IPS-18c (cell line): ENCODE measurements at regions not wholly inside any gene's neighbourhood (a gene's known extent, or its start where the extent isn't known, plus 50 kb on each side); places are given as distances from the start of the nearest gene placed in this dataset.

Experiments
- H3K4me3 ChIP-seq: 2 replicates; pipeline ENCODE4 v1.7.0; 2013; ENCODE audit warnings: low read depth, mild to moderate bottlenecking, low read length, moderate library complexity; ENCODE audit not compliant: insufficient read depth
- H3K9me3 ChIP-seq: one replicate; pipeline ENCODE4 v1.6.1; 2013; ENCODE audit warnings: mild to moderate bottlenecking, low read length, moderate library complexity; ENCODE audit not compliant: control insufficient read depth, insufficient read depth

GRCh38 chr1:56315293-56315942 lies 263.9 kb downstream of the PLPP3 start:
- Histone ChIP-seq H3K4me3 (no peak overlapping the region), H3K9me3 (no peaks in the 10 kb centered on the region)

GRCh38 chr1:56313560-56313959 lies 265.8 kb downstream of the PLPP3 start:
- Histone ChIP-seq H3K9me3 (no peaks in the 10 kb centered on the region), H3K4me3 (no peak overlapping the region)

DNA sequence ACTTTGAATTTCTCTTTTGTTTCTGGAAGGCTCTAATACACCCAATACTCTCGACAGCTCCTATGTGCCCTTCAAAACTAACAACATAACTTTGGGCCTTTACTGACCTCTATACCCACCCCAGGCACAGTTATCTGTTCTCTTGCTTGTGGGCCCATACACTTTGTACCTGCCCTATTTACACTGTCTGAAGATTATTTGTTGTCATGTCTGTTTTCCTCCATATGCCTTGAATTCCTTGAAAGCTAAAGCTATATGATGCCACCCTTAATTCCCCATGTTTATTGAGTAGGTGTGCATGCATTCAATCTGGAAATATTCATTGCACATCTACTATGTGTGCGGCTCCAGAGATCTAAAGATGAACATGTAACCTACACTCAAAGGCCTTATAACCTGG lies 267.6 kb downstream of the PLPP3 start:
- Histone ChIP-seq H3K9me3 (peaks cover 2% of the 10 kb centered on the region), H3K4me3 (no peak overlapping the region)

- Histone ChIP-seq H3K9me3 (peaks cover 2% of the 10 kb centered on the region), H3K4me3 (no peak overlapping the region)
Observed at GRCh38 chr1:56310945-56311344, 268.4 kb downstream of the PLPP3 start.

DNA sequence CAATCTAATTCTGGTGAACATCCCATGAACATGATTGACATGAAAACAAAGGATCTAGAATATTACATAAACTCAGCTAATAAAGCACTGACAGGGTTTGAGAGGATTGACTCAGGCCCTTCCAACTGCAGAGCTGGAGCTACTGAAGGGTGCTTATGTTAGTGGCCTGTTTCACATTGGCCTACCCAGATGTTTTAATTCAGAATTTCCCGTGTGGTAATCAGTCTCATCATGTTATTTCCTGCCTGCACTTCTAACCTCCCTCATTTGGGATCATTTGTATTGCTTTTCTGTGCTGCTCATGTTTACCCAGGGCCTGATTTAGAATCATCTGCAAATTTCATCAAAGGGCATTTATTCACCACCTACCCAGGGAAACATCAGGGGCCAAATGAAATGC lies 270.3 kb downstream of the PLPP3 start:
- peaks cover 2% of the 10 kb centered on the region for H3K9me3 ChIP-seq
- H3K4me3 ChIP-seq: no peak overlapping the region

GRCh38 chr1:56304975-56305374 lies 274.4 kb downstream of the PLPP3 start:
- no peak overlapping the region for H3K4me3 ChIP-seq
- H3K9me3 ChIP-seq: peaks cover 2% of the 10 kb centered on the region

DNA sequence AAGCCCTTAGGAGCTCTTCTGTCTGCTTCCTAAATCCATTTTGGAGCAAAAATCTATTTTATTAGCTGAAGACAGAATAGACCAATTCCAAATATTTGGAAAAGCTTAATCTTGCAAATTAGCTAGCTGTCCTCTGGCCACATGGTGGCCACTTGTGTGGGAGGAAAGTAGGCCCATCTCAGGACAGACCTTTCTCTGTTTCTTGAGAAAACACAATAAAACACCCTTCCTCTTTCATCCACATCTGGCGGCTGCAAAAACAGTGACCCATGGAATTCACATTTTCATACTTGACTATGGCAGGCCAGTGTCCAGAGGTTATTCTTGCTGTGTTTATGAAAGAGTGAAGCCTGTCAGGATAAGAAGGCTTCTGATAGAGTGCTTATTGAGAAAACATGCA lies 275.6 kb downstream of the PLPP3 start:
- peaks cover 2% of the 10 kb centered on the region for H3K9me3 ChIP-seq
- H3K4me3 ChIP-seq: no peak overlapping the region

DNA sequence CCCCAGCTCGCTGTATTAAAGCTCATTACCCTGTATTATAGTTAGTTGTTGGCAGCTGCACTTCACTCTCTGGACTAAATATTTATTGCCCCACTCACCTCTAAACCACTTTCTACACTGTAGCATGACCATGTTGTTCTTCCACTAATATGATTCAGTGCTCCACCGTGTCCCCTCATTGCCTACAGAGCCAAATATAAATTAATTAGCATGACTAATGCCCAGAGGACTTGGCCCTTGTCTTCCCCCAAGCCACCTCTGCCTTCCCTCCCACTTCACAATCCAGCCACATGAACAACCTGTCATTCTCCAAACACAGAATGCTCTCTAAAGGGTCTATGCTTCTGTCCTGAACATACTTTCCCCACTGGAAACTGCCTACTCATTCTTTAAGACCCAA lies 276.5 kb downstream of the PLPP3 start:
- Histone ChIP-seq H3K4me3 (no peak overlapping the region), H3K9me3 (no peaks in the 10 kb centered on the region)

DNA sequence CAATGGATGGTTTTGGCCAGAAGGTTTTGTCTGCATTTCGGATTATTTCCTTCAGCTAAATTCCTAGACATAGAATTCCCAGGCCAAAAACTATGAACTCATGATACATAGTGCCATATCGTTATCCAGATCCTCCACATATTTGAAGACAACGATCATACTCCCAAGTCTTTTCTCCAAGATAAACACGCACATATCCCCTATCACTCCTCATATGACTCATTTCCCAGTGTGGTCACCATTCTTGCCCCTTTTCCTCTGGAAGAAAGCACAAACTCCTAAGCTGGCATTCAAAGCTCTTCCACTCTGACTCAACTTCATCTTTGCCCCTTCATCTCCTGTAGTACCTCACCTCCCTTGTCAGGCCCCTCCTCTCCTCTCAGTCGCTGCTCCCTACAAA lies 277.6 kb downstream of the PLPP3 start:
- Histone ChIP-seq H3K9me3 (no peaks in the 10 kb centered on the region), H3K4me3 (no peak overlapping the region)

GRCh38 chr1:56300836-56301235 lies 278.5 kb downstream of the PLPP3 start:
- H3K4me3 ChIP-seq: no peak overlapping the region
- no peaks in the 10 kb centered on the region for H3K9me3 ChIP-seq

DNA sequence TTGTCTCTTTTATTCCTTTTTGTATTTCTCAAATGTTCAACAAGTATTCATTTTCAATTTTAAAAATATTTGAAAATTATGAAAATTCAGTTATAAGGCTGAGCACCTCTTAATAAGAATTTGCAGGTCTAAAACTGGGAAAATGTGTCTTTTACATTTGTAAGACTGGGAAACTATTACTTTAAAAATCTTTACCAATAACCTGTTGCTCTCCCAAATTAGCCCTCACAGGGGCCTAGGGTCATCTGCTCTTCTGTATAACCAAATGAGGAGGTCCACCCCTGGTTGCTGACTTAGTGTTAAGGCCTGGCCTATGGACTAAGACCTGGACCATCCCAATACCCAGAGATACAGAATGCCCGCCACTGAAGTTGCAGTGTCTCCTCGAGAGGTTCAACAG lies 280.5 kb downstream of the PLPP3 start:
- no peak overlapping the region for H3K4me3 ChIP-seq
- H3K9me3 ChIP-seq: no peaks in the 10 kb centered on the region

DNA sequence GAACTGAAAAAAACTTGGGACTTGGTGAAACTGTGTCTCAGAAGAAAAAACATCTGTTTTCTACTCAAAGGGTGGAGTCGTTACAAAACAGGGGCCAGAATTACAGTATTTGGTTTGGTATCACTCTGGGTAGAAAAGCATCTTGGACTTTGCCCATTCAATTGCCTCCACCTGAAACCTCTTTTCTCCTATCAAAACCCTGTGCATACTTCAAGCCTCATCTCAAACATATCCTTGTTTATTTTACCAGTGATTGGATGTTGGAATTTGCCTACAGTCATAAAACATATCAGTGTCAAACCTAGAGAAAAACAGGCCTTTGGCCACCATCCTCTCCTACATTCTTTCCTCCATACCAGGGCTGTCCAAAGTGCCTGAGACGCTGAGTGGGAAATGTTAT lies 281.5 kb downstream of the PLPP3 start:
- no peak overlapping the region for H3K4me3 ChIP-seq
- H3K9me3 ChIP-seq: no peaks in the 10 kb centered on the region

DNA sequence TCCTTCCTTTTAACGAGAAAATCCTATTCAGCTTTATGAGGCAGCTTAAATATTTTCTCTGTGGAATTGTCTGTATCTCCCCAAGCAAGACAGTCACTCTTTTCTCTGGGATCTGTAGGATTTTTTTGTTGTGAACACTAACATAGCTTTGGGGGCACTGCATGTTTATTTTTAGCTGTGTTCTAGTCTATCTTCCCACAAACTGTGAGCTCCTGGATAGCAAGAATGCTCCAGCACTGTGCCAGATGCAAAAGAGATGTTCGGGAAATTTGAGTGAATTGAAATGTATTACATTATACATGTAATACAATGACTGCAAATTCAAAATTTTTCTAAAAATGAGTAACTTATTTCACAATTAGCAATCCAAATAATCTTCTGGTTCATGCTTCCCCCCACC lies 282.2 kb downstream of the PLPP3 start:
- no peak overlapping the region for H3K4me3 ChIP-seq
- no peaks in the 10 kb centered on the region for H3K9me3 ChIP-seq

DNA sequence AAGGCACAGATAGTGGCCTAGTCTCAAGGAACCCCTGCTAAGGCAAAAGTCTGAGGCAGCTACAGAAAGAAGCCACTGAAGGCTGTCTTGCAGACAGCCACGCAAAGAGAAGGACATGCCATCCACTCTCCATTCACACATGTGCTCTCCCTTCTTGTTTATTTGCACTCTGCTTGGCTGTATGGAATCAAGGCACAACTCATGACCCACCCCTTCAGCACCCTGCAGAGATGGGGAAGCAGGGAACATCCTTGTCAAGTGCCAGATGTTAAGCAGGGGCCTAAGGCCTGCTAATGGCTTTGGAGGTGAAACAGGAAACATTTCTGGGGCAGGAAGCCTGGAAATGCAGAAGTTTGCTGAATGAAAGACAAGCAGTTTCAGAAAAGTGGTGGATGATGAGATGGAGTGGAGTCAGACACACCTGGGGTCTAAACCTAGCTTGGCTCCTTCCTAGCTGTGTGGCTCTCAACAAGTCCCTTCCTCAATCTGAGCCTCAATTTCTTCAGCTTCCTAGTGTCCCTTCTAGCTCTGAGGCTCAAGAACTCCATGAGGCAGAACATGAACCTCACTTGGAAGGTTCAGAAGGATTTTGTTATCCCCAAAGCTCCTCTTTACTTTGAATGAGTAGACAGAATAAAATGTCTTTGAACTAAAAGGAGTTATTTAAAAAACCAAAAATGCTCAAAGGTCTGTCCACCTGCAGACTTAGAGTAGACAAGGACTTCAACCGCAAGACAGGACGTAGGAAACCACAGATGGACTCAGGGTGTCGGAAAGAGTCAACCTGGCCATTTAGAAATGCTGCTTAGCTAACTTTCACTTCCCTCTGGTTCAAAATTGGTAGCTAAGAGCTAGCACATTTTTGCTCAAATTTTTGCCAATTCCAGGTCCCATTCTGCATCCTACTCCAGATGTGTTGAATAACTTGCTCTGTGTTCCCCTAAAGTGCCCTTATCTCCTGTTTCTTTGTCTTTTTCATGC lies 283.1 kb downstream of the PLPP3 start:
- H3K4me3 ChIP-seq: no peak overlapping the region
- no peaks in the 10 kb centered on the region for H3K9me3 ChIP-seq

GRCh38 chr1:56291374-56291919 lies 287.9 kb downstream of the PLPP3 start:
- Histone ChIP-seq H3K9me3 (no peaks in the 10 kb centered on the region), H3K4me3 (no peak overlapping the region)

DNA sequence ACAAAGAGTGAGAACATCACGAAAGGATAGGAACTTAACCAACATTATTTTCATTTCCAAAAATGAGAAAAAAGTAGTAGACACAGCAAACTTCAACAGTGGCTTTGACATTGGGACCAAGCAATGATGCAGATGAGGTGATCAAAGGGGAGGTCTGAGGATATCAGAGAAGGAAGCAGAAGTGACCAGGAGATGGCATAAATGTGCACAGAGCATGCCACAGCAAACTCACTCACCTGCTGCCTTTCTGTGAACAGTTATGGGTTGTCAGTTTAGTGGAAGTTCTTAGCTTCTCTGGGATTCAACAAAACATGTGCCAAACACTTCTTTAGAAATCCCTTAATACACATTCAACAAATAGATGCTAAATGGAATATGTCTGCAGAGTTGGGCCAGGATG lies 290.1 kb downstream of the PLPP3 start:
- H3K4me3 ChIP-seq: no peak overlapping the region

GRCh38 chr1:56287721-56288120 lies 291.6 kb downstream of the PLPP3 start:
- H3K9me3 ChIP-seq: no peaks in the 10 kb centered on the region
- H3K4me3 ChIP-seq: no peak overlapping the region

More for the DNA sequence above, 290.1 kb downstream of the PLPP3 start:
- H3K9me3 ChIP-seq: no peaks in the 10 kb centered on the region

DNA sequence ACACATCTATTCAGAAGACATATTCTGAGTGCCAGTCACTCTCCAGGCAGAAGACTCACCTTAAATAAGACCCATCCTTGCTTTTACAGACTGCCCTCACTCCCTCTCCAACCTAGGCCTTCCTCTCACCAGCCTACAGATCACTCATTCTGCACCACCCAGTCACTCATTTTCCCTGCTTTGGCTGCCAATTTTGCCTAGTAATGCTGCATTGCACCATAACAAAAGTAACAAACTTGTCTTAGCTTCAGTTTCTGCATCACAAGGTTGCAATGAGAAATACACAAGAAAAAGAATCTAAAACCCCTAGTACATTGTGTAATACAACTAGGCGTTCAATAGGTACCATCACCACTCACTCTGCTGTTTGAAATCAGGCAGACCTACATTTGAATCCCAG lies 292.4 kb downstream of the PLPP3 start:
- Histone ChIP-seq H3K4me3 (no peak overlapping the region), H3K9me3 (no peaks in the 10 kb centered on the region)
